Lower lobe of right lung (tissue), 2 donors: ENCODE measurements at regions not wholly inside any gene's neighbourhood (a gene's known extent, or its start where the extent isn't known, plus 50 kb on each side); places are given as distances from the start of the nearest gene placed in this dataset.

ENCODE experiments used
- ATAC-seq, 2 donors: fragments of 200-7000 bp; cut with Tn5 transposase; one replicate each; pipeline ENCODE4 v1.9.1; 2020 to 2022; ENCODE audit warnings: mild to moderate bottlenecking in 2 of 2, moderate library complexity in 2 of 2
- DNase-seq: peaks from one replicate; pipeline ENCODE4 v3.0.0-alpha.2; 2020
- H3K27ac ChIP-seq: fragments of 200-600 bp; one replicate; pipeline ENCODE4 v1.8.0; 2022
- H3K27me3 ChIP-seq: fragments of 200-600 bp; one replicate; pipeline ENCODE4 v1.8.0; 2022; ENCODE audit warnings: low read depth
- H3K36me3 ChIP-seq: fragments of 200-600 bp; one replicate; pipeline ENCODE4 v1.8.0; 2022; ENCODE audit warnings: mild to moderate bottlenecking
- H3K4me1 ChIP-seq: fragments of 200-600 bp; one replicate; pipeline ENCODE4 v1.8.0; 2022
- H3K4me3 ChIP-seq: fragments of 200-600 bp; one replicate; pipeline ENCODE4 v1.8.0; 2022; ENCODE audit warnings: mild to moderate bottlenecking
- H3K9me3 ChIP-seq: fragments of 200-600 bp; one replicate; pipeline ENCODE4 v1.8.0; 2022
- CTCF ChIP-seq: fragments of 200-600 bp; IDR thresholded peaks from one replicate; pipeline ENCODE4 v1.8.0; 2022; ENCODE audit warnings: antibody characterized with exemption, mild to moderate bottlenecking
- intact Hi-C: fragments of 100-400 bp; cut with DNase I; formaldehyde crosslinking; loops from one replicate; pipeline ENCODE4 v1.11.0; 2022
- donor health status: DM: no; HTN: yes; CAD: no; lungs with severe emphysema.

GRCh38 chr4:177118596-177118995 is 191.1 kb upstream of the NEIL3 start:
- Histone ChIP-seq H3K36me3 (no peaks in the 10 kb centered on the region), H3K9me3 (no peaks in the 10 kb centered on the region), H3K4me3 (no peak overlapping the region), H3K27me3 (no peaks in the 10 kb centered on the region), H3K27ac (no peak overlapping the region), H3K4me1 (no peaks in the 10 kb centered on the region)
- TF ChIP-seq CTCF = no peak
- intact Hi-C loops = no loop called here
- no peak for DNase-seq
- ATAC-seq = peak; percentile 56 to 64

GRCh38 chr4:177119021-177119471 is 190.6 kb upstream of the NEIL3 start:
- no peak for ATAC-seq
- Histone ChIP-seq H3K4me3 (no peak overlapping the region), H3K4me1 (no peaks in the 10 kb centered on the region), H3K9me3 (no peaks in the 10 kb centered on the region), H3K36me3 (no peaks in the 10 kb centered on the region), H3K27ac (no peak overlapping the region), H3K27me3 (no peaks in the 10 kb centered on the region)
- DNase-seq = no peak
- no peak for TF ChIP-seq CTCF
- intact Hi-C loops = no loop called here

GRCh38 chr4:177119691-177120090 is 190.0 kb upstream of the NEIL3 start:
- no peak for ATAC-seq

GRCh38 chr4:177123811-177124210 is 185.9 kb upstream of the NEIL3 start:
- DNase-seq = no peak
- intact Hi-C loops = no loop called here

More at GRCh38 chr4:177119691-177120090, 190.0 kb upstream of the NEIL3 start:
- no peaks in the 10 kb centered on the region for H3K36me3 ChIP-seq
- TF ChIP-seq CTCF = no peak
- intact Hi-C loops = no loop called here
- H3K27ac ChIP-seq = no peak overlapping the region
- H3K9me3 ChIP-seq = no peaks in the 10 kb centered on the region
- DNase-seq = no peak
- H3K4me3 ChIP-seq = no peak overlapping the region
- H3K27me3 ChIP-seq = no peaks in the 10 kb centered on the region
- H3K4me1 ChIP-seq = no peaks in the 10 kb centered on the region

GRCh38 chr4:177124349-177125064 is 185.2 kb upstream of the NEIL3 start:
- intact Hi-C loops = no loop called here
- ATAC-seq = no peak

More at GRCh38 chr4:177123811-177124210, 185.9 kb upstream of the NEIL3 start:
- ATAC-seq = no peak
- H3K27ac ChIP-seq = no peak overlapping the region
- H3K36me3 ChIP-seq = no peaks in the 10 kb centered on the region
- TF ChIP-seq CTCF = no peak
- H3K9me3 ChIP-seq = no peaks in the 10 kb centered on the region
- H3K4me3 ChIP-seq = no peak overlapping the region
- no peaks in the 10 kb centered on the region for H3K27me3 ChIP-seq
- H3K4me1 ChIP-seq = no peaks in the 10 kb centered on the region

More at GRCh38 chr4:177124349-177125064, 185.2 kb upstream of the NEIL3 start:
- no peak overlapping the region for H3K27ac ChIP-seq
- TF ChIP-seq CTCF = no peak
- H3K4me1 ChIP-seq = no peaks in the 10 kb centered on the region
- H3K27me3 ChIP-seq = no peaks in the 10 kb centered on the region
- H3K9me3 ChIP-seq = no peaks in the 10 kb centered on the region
- no peak for DNase-seq
- no peaks in the 10 kb centered on the region for H3K36me3 ChIP-seq
- no peak overlapping the region for H3K4me3 ChIP-seq
